Thoracic aorta (tissue), 2 donors: ENCODE measurements at regions not wholly inside any gene's neighbourhood (a gene's known extent, or its start where the extent isn't known, plus 50 kb on each side); places are given as distances from the start of the nearest gene placed in this dataset.
"Not testable (repeated sequence)": the region's sequence is repeated elsewhere in the genome, so short reads cannot be mapped to it uniquely, and the experiment has no call there.

ENCODE experiments used
- ATAC-seq: fragments of 150-250 bp; one replicate; pipeline ENCODE4 v1.8.0; 2017; ENCODE audit warnings: low read depth; ENCODE audit not compliant: insufficient number of reproducible peaks, low FRiP score
- DNase-seq: peaks from one replicate; pipeline ENCODE4 v3.0.0-alpha.2; 2020; ENCODE audit warnings: low spot score
- H3K27ac ChIP-seq, 2 donors: fragments of 200-600 bp; sonication (generic); 1 replicate in 1 of 2; 2 replicates in 1 of 2; pipeline ENCODE4 v1.5.1; 2016; ENCODE audit warnings: mild to moderate bottlenecking in 2 of 2, moderate library complexity in 2 of 2
- H3K27me3 ChIP-seq: fragments of 200-600 bp; sonication (generic); replicated peaks from 2 replicates; pipeline ENCODE4 v1.6.0; 2016; ENCODE audit warnings: mild to moderate bottlenecking; ENCODE audit not compliant: insufficient read depth
- H3K36me3 ChIP-seq: fragments of 200-600 bp; sonication (generic); one replicate; pipeline ENCODE4 v1.5.1; 2016
- H3K4me1 ChIP-seq, 2 donors: fragments of 200-600 bp; sonication (generic); 1 replicate in 1 of 2; 2 replicates in 1 of 2; pipeline versions ENCODE4 v1.5.1 to v1.6.0; 2016; ENCODE audit warnings: low read depth in 2 of 2, mild to moderate bottlenecking in 1 of 2; ENCODE audit not compliant: control insufficient read depth in 1 of 2
- H3K4me3 ChIP-seq: fragments of 200-600 bp; sonication (generic); 2 replicates; pipeline ENCODE4 v1.5.1; 2016; ENCODE audit warnings: mild to moderate bottlenecking
- H3K9me3 ChIP-seq: fragments of 200-600 bp; sonication (generic); 2 replicates; pipeline ENCODE4 v1.5.1; 2016
- CTCF ChIP-seq: fragments of 200-600 bp; sonication (generic); IDR thresholded peaks from one replicate; pipeline ENCODE4 v1.5.1; 2019; ENCODE audit warnings: antibody characterized with exemption

- no peak for ATAC-seq
- no peak for TF ChIP-seq CTCF
- Histone ChIP-seq H3K4me3 (no peak overlapping the region), H3K4me1 (no peaks in the 10 kb centered on the region), H3K27me3 (no peaks in the 10 kb centered on the region), H3K9me3 (no peaks in the 10 kb centered on the region), H3K27ac (no peak overlapping the region), H3K36me3 (no peaks in the 10 kb centered on the region)
- DNase-seq = no peak
Measured at GRCh38 chr10:53441843-53442242, 669.3 kb upstream of the MBL2 start.

- no peak overlapping the region for H3K27ac ChIP-seq
- no peaks in the 10 kb centered on the region for H3K36me3 ChIP-seq
- no peaks in the 10 kb centered on the region for H3K9me3 ChIP-seq
- no peak for TF ChIP-seq CTCF
- H3K4me1 ChIP-seq = no peaks in the 10 kb centered on the region
- H3K27me3 ChIP-seq = no peaks in the 10 kb centered on the region
- no peak overlapping the region for H3K4me3 ChIP-seq
- DNase-seq = no peak
- ATAC-seq = no peak
Measured at GRCh38 chr10:53440601-53441000, 668.0 kb upstream of the MBL2 start.

DNA sequence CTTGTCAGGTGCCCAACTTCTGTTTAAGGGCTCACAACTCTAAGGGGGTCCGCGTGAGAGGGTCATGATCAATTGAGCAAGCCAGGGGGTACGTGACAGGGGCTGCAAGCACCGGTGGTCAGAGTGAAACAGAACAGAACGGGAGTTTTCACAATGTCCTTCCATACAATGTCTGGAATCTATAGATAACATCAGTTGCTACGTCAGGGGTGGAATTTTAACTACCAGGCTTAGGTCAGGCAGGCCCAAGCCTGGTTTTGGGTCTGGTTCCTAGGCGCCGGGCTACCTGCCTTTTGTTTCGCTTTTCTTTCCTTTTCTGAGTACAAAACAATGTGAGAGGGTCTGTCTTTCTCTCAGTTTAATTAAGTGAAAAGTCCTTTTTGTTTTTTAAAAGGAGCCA lies 666.5 kb upstream of the MBL2 start:
- not testable (repeated sequence) for H3K4me1 ChIP-seq, H3K36me3 ChIP-seq, H3K27me3 ChIP-seq, H3K4me3 ChIP-seq, ATAC-seq, H3K27ac ChIP-seq, DNase-seq, H3K9me3 ChIP-seq

DNA sequence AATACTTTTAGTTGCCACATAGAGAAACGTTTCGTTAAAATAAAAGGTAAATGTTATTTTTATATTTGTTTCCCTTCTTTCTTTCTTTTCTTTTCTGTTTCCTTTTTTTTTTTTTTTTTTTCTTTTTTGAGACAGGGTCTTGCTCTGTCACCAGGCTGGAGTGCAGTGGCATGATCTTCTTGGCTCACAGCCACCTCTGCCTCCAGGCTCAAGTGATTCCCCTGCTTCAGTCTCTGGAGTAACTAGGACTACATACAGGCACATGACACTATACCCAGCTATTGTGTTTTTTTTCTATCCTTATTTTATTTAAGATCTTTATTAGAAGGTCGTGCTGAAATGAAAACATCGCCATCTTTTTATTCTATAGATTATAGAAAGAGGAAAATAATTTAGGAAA lies 661.8 kb upstream of the MBL2 start:
- DNase-seq (no peak), ATAC-seq (no peak)
- H3K27ac ChIP-seq = no peak overlapping the region
- H3K9me3 ChIP-seq = no peaks in the 10 kb centered on the region
- no peaks in the 10 kb centered on the region for H3K4me1 ChIP-seq
- no peaks in the 10 kb centered on the region for H3K36me3 ChIP-seq
- H3K4me3 ChIP-seq = no peak overlapping the region
- no peak for TF ChIP-seq CTCF
- H3K27me3 ChIP-seq = no peaks in the 10 kb centered on the region

DNA sequence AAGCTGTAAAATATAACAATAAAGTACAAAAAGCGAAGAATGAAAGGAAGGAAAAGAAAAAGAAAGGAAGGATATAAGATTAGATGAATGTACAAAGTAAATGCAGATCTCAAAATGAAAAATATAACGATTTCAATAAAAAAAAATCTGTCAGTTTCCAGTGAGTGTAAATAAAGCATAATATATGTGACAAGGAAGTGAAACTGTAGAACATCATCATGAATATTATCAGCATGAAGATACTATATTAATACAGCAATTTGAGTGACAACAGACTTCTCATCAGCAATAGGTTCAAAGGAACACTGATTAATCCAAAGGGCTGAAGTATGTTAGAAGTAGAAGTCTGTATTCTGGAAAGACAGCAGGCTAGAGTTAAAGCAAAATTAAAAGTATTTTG lies 659.5 kb upstream of the MBL2 start:
- no peak for DNase-seq
- no peak overlapping the region for H3K27ac ChIP-seq
- no peak for ATAC-seq

More for the DNA sequence above, 659.5 kb upstream of the MBL2 start:
- Histone ChIP-seq H3K4me3 (no peak overlapping the region), H3K4me1 (no peaks in the 10 kb centered on the region), H3K36me3 (no peaks in the 10 kb centered on the region), H3K9me3 (no peaks in the 10 kb centered on the region), H3K27me3 (no peaks in the 10 kb centered on the region)
- TF ChIP-seq CTCF = no peak
